AG20443 (cell line): ENCODE measurements at regions not wholly inside any gene's neighbourhood (a gene's known extent, or its start where the extent isn't known, plus 50 kb on each side); places are given as distances from the start of the nearest gene placed in this dataset.
"Not testable (repeated sequence)": the region's sequence is repeated elsewhere in the genome, so short reads cannot be mapped to it uniquely, and the experiment has no call there.

Experiments used
- DNase-seq: peaks from one replicate; pipeline ENCODE4 v3.0.0; 2012; ENCODE audit warnings: low spot score, mixed read lengths

- DNase-seq, result no peak
Observed at GRCh38 chr2:52017646-52018235, 985.8 kb upstream of the NRXN1 start.

- DNase-seq, result not testable (repeated sequence)
Observed at GRCh38 chr2:52006821-52007366, 975.0 kb upstream of the NRXN1 start.

- DNase-seq, result no peak
Observed at GRCh38 chr2:52000151-52000855, 968.4 kb upstream of the NRXN1 start.

GRCh38 chr2:51998890-51999289 is 967.0 kb upstream of the NRXN1 start:
- no peak for DNase-seq

GRCh38 chr2:51997571-51997970 is 965.6 kb upstream of the NRXN1 start:
- DNase-seq, result no peak

- no peak for DNase-seq
Observed at GRCh38 chr2:51995293-51995692, 963.4 kb upstream of the NRXN1 start.

- DNase-seq, result no peak
Observed at GRCh38 chr2:51994123-51994763, 962.3 kb upstream of the NRXN1 start.

GRCh38 chr2:51990684-51991083 is 958.8 kb upstream of the NRXN1 start:
- no peak for DNase-seq

- DNase-seq, result no peak
Observed at GRCh38 chr2:51986101-51986500, 954.2 kb upstream of the NRXN1 start.

- no peak for DNase-seq
Observed at GRCh38 chr2:51981783-51982182, 949.9 kb upstream of the NRXN1 start.

GRCh38 chr2:51976623-51977022 is 944.7 kb upstream of the NRXN1 start:
- DNase-seq, result no peak

- no peak for DNase-seq
Observed at GRCh38 chr2:51971136-51971535, 939.2 kb upstream of the NRXN1 start.

GRCh38 chr2:51969347-51969746 is 937.4 kb upstream of the NRXN1 start:
- no peak for DNase-seq

GRCh38 chr2:51960841-51961335 is 929.0 kb upstream of the NRXN1 start:
- no peak for DNase-seq

GRCh38 chr2:51960281-51960680 is 928.3 kb upstream of the NRXN1 start:
- no peak for DNase-seq

- no peak for DNase-seq
Observed at GRCh38 chr2:51959696-51960095, 927.8 kb upstream of the NRXN1 start.

- no peak for DNase-seq
Observed at GRCh38 chr2:51953931-51954330, 922.0 kb upstream of the NRXN1 start.

- DNase-seq, result no peak
Observed at GRCh38 chr2:51921076-51921475, 889.1 kb upstream of the NRXN1 start.

GRCh38 chr2:51920509-51920908 is 888.6 kb upstream of the NRXN1 start:
- DNase-seq, result no peak

GRCh38 chr2:51919395-51919794 is 887.5 kb upstream of the NRXN1 start:
- DNase-seq, result no peak

GRCh38 chr2:51918113-51918512 is 886.2 kb upstream of the NRXN1 start:
- no peak for DNase-seq

GRCh38 chr2:51903728-51904127 is 871.8 kb upstream of the NRXN1 start:
- no peak for DNase-seq

- no peak for DNase-seq
Observed at GRCh38 chr2:51899643-51900042, 867.7 kb upstream of the NRXN1 start.
